ENCODE measurements at regions not wholly inside any gene's neighbourhood (a gene's known extent, or its start where the extent isn't known, plus 50 kb on each side); places are given as distances from the start of the nearest gene placed in this dataset.

DNA sequence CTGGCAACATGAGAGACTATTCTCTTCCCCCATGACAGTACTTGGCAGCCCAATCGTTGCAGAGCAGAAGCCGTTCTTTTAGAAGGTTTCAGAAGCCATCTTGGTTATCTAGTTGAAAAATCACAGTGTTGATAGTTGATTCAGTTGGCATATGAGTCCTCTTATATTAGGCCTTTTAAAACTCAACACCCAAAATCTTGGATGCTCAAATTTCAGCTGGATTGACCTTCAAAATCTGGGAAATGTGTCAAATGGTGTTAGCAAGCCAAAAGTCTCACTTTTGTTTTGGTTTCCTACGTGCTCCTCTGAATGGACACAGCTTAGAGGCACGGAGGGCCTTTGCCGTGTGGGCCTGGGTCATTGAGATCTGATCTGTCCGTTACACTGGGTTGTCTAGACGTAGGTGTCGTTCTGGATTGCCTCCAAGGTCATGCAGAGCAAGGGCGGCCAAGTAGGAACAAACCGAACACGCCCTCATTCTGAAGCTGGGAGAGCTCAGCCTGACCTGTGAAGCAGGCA, 59.3 kb upstream of the BMPER start:
- Histone ChIP-seq H3K36me3 (no peaks in the 10 kb centered on the region), H3K4me1 (ENCODE audit: control insufficient read depth in 1 of 2, low read depth in 2 of 2) (peaks cover 0 to 14% of the 10 kb centered on the region in 2 donors), H3K27me3 (replicated peaks; ENCODE audit: insufficient read depth) (no peaks in the 10 kb centered on the region), H3K27ac (peak overlapping the region; percentile 2 to 16), H3K4me3 (no peak overlapping the region), H3K9me3 (no peaks in the 10 kb centered on the region)
- no peak for ATAC-seq (ENCODE audit: insufficient number of reproducible peaks, low FRiP score, low read depth)
- DNase-seq (ENCODE audit: low spot score), result no peak
- TF ChIP-seq, protein P1, sequence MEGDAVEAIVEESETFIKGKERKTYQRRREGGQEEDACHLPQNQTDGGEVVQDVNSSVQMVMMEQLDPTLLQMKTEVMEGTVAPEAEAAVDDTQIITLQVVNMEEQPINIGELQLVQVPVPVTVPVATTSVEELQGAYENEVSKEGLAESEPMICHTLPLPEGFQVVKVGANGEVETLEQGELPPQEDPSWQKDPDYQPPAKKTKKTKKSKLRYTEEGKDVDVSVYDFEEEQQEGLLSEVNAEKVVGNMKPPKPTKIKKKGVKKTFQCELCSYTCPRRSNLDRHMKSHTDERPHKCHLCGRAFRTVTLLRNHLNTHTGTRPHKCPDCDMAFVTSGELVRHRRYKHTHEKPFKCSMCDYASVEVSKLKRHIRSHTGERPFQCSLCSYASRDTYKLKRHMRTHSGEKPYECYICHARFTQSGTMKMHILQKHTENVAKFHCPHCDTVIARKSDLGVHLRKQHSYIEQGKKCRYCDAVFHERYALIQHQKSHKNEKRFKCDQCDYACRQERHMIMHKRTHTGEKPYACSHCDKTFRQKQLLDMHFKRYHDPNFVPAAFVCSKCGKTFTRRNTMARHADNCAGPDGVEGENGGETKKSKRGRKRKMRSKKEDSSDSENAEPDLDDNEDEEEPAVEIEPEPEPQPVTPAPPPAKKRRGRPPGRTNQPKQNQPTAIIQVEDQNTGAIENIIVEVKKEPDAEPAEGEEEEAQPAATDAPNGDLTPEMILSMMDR (IDR thresholded peaks at IDR 0.05), result no peak

DNA sequence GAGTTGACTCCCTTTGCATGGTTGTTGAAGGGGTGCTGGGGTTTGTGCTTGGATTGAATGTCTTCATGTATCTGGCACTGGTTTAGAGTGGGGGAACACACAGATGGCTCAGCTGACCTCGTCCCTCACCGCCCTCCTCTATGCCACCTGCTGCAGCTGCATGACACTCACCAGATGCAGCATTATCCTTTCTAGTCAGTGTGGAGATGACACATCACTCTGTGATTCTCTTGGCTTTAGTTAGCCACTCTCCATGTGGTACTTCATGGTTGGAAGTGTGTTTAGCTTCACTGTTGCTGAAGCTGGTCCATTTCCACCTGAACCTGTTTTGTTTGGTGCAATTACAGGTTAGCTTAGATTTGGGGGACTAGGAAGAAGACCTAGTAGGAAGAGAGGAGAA, 56.3 kb upstream of the BMPER start:
- Histone ChIP-seq H3K36me3 (no peaks in the 10 kb centered on the region), H3K4me3 (no peak overlapping the region), H3K4me1 (ENCODE audit: control insufficient read depth in 1 of 2, low read depth in 2 of 2) (peaks cover 0 to 14% of the 10 kb centered on the region in 2 donors), H3K27me3 (replicated peaks; ENCODE audit: insufficient read depth) (no peaks in the 10 kb centered on the region), H3K9me3 (no peaks in the 10 kb centered on the region), H3K27ac (no peak overlapping the region)
- ATAC-seq (ENCODE audit: insufficient number of reproducible peaks, low FRiP score, low read depth) (no peak), DNase-seq (ENCODE audit: low spot score) (no peak)
- TF ChIP-seq, protein P1 (IDR thresholded peaks at IDR 0.05), result no peak

DNA sequence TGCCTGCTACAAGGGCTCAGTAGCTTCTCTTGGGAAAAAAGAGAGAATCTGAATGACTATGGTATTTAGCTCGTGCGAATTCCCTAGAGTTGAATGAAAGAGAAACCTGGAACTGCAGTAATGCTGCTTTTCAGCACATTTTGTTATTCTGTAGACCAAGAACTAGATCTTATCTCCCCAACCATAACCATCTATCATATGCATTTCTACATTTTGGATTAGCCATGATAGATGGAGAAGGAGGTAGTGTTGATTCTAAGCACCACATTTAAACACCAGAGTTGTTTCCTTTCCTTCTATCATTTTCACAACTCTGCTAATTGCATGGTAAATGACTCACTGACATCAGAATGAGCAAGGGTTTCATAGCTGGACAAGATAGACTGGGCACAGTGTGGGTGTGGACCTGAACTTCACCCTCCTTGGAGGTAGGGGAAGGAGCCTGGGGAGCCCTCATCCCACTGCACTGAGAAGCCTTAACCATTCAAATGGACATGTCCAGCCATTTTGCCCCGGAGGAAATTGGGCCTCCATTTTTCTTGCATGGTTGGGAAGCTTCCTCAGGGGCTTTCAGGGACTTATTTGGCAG, 55.3 kb upstream of the BMPER start:
- Histone ChIP-seq H3K4me1 (ENCODE audit: control insufficient read depth in 1 of 2, low read depth in 2 of 2) (peaks cover 0 to 14% of the 10 kb centered on the region in 2 donors), H3K27me3 (replicated peaks; ENCODE audit: insufficient read depth) (no peaks in the 10 kb centered on the region), H3K4me3 (no peak overlapping the region), H3K9me3 (no peaks in the 10 kb centered on the region), H3K27ac (no peak overlapping the region), H3K36me3 (no peaks in the 10 kb centered on the region)
- TF ChIP-seq, protein P1 (IDR thresholded peaks at IDR 0.05), result no peak
- ATAC-seq (ENCODE audit: insufficient number of reproducible peaks, low FRiP score, low read depth) (no peak), DNase-seq (ENCODE audit: low spot score) (no peak)

DNA sequence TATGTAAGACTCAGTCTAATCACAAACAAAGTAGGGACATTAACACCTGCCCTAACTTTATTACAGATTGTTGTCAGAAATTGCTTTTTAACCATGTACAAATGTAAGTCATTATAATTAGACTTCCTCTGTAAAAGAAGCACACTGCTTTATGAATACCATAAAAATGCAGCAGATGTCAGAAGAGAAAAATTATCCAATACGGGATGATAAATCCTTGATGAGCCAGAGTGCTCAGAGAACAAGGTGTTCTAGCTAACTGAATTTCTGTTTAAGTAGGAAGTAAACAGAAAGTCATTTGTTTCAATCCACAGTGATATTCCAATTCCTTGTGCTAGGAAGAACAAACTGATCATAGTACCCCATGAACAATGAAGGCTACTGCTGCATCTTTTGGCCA, 54.6 kb upstream of the BMPER start:
- Histone ChIP-seq H3K4me1 (ENCODE audit: control insufficient read depth in 1 of 2, low read depth in 2 of 2) (peaks cover 0 to 8% of the 10 kb centered on the region in 2 donors), H3K4me3 (no peak overlapping the region), H3K27ac (no peak overlapping the region), H3K36me3 (no peaks in the 10 kb centered on the region), H3K27me3 (replicated peaks; ENCODE audit: insufficient read depth) (no peaks in the 10 kb centered on the region), H3K9me3 (no peaks in the 10 kb centered on the region)
- ATAC-seq (ENCODE audit: insufficient number of reproducible peaks, low FRiP score, low read depth), result no peak
- no peak for DNase-seq (ENCODE audit: low spot score)
- TF ChIP-seq, protein P1 (IDR thresholded peaks at IDR 0.05), result no peak

DNA sequence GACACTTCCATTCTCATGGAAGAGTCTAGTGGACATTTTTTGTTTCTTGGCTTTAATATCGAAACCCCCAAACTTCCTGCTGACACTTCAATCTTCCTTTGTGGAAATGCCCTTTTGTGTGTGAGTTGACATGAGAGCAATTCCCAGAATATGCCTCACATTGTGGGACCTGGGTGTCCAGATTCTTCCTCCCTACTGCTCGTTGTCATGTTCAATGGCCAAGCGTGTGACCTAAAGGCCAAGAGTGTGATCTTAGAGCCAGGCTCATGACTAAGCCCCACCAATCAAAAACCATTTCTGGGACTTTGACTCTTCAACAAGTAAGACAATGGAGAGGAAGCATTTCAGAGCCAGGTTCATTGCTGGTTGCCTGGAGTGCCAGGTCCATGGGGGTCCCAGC, 52.5 kb upstream of the BMPER start:
- Histone ChIP-seq H3K4me3 (no peak overlapping the region), H3K27ac (no peak overlapping the region), H3K4me1 (ENCODE audit: control insufficient read depth in 1 of 2, low read depth in 2 of 2) (no peaks in the 10 kb centered on the region), H3K9me3 (no peaks in the 10 kb centered on the region), H3K27me3 (replicated peaks; ENCODE audit: insufficient read depth) (no peaks in the 10 kb centered on the region), H3K36me3 (no peaks in the 10 kb centered on the region)
- ATAC-seq (ENCODE audit: insufficient number of reproducible peaks, low FRiP score, low read depth) (no peak), DNase-seq (ENCODE audit: low spot score) (no peak)
- TF ChIP-seq, protein P1 (IDR thresholded peaks at IDR 0.05), result no peak

All from thoracic aorta (tissue), 2 donors.